Urinary bladder (tissue), 3 donors: ENCODE measurements at regions not wholly inside any gene's neighbourhood (a gene's known extent, or its start where the extent isn't known, plus 50 kb on each side); places are given as distances from the start of the nearest gene placed in this dataset.

Experiments used
- DNase-seq: peaks from one replicate; pipeline ENCODE4 v3.0.0-alpha.2; 2015; ENCODE audit errors: extremely low spot score
- H3K27ac ChIP-seq: one replicate; pipeline ENCODE4 v1.5.1; 2013; ENCODE audit warnings: low read depth, mild to moderate bottlenecking, moderate library complexity
- H3K36me3 ChIP-seq: one replicate; pipeline ENCODE4 v1.6.1; 2013; ENCODE audit warnings: mild to moderate bottlenecking, moderate library complexity; ENCODE audit not compliant: insufficient read depth
- H3K4me1 ChIP-seq: one replicate; pipeline ENCODE4 v1.6.1; 2013; ENCODE audit warnings: mild to moderate bottlenecking, moderate library complexity; ENCODE audit not compliant: insufficient read depth
- H3K4me3 ChIP-seq: one replicate; pipeline ENCODE4 v1.5.1; 2013; ENCODE audit warnings: low read depth, low read length
- WGBS: extraction: QIAGEN DNeasy Blood & Tissue Kit; methylation state at CpG from one replicate; pipeline ENCODE4 v1.1.7; 2013; 5-methylcytosine and 5-hydroxymethylcytosine counted together
- donor health status: healthy with polysubstance abuse.
- donor health status: healthy.

GRCh38 chr4:127113844-127114362, 518.9 kb upstream of the INTU start:
- H3K4me1 ChIP-seq, result no peaks in the 10 kb centered on the region
- H3K4me3 ChIP-seq, result no peak overlapping the region
- no peak for DNase-seq
- H3K27ac ChIP-seq, result no peak overlapping the region
- no peaks in the 10 kb centered on the region for H3K36me3 ChIP-seq

DNA sequence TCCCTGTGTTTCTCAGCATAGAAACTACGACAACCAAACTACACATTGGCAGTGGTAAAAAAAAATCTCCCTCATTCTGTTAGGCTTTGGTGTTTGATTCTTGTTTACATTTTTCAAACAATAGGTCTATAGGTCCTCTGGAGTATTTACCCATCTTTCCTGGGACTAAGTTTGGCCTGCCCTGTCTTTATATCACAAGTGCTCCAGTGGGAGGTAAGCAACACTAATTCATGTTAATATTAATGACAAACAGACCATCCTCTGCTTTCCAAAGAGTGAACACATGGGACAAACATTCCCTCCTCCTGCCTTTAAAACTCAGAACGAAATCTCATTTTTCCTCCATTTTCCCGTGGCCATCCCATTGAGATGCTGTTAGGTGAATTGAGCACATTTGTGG, 514.1 kb upstream of the INTU start:
- WGBS, result 78% methylated on average over 3 of the region's 3 CpGs
- Histone ChIP-seq H3K4me1 (no peaks in the 10 kb centered on the region), H3K4me3 (no peak overlapping the region), H3K27ac (no peak overlapping the region), H3K36me3 (no peaks in the 10 kb centered on the region)
- no peak for DNase-seq

- DNase-seq, result no peak
- H3K4me3 ChIP-seq, result no peak overlapping the region
- H3K36me3 ChIP-seq, result no peaks in the 10 kb centered on the region
- no peaks in the 10 kb centered on the region for H3K4me1 ChIP-seq
- H3K27ac ChIP-seq, result no peak overlapping the region
- WGBS, result 75% methylated on average over 11 of the region's 11 CpGs
Observed at GRCh38 chr4:127120441-127121090, 512.2 kb upstream of the INTU start.

DNA sequence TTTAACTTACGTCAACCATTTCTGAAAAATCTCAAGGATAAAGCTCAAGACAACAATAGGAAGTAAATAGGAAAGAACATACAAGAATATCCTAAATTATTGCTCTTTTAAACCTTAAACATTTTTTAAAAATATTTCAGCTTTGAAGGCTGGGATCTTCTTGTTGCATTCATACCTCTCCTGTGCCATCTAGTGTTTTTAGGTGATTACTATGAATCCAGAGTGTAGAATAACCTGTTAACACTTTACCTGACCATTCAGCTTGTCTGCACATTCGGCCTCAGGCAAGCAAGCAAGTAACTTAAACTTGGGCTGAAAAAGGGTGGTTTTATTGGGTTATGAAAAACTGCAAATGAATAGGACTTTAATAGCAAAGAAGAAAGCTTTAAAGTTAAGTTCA, 507.8 kb upstream of the INTU start:
- 85% methylated on average over 2 of the region's 2 CpGs for WGBS
- no peak overlapping the region for H3K4me3 ChIP-seq
- H3K4me1 ChIP-seq, result no peaks in the 10 kb centered on the region
- DNase-seq, result no peak
- no peak overlapping the region for H3K27ac ChIP-seq
- no peaks in the 10 kb centered on the region for H3K36me3 ChIP-seq

- no peaks in the 10 kb centered on the region for H3K4me1 ChIP-seq
- 77% methylated on average over 1 of the region's 1 CpG for whole genome bisulfite sequencing
Observed at GRCh38 chr4:127126718-127127117, 506.0 kb upstream of the INTU start.

DNA sequence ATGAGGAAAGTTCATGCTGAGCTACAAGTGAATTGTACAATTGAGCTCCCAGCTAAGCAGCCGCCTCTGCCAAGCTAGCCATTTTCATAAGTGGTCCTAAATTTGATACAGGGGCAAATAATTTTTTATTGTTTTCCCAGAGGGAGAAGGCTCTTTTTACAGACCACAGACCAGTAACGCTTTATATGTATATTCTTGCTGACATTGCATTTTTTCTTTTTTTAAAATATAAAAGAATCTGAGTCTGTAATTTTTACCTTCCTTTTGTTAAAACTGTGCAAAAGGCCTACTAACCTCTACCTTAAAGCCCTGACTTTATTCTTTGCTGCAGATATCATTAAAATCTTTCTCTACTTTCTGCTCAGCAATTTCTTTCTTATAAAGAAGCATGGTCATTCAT, 501.2 kb upstream of the INTU start:
- Histone ChIP-seq H3K36me3 (no peaks in the 10 kb centered on the region), H3K4me1 (no peaks in the 10 kb centered on the region), H3K27ac (no peak overlapping the region), H3K4me3 (no peak overlapping the region)
- 94% methylated on average over 2 of the region's 2 CpGs for WGBS
- DNase-seq, result no peak

More at GRCh38 chr4:127126718-127127117, 506.0 kb upstream of the INTU start:
- no peak overlapping the region for H3K4me3 ChIP-seq
- no peak overlapping the region for H3K27ac ChIP-seq
- DNase-seq, result no peak
- no peaks in the 10 kb centered on the region for H3K36me3 ChIP-seq

- no peaks in the 10 kb centered on the region for H3K4me1 ChIP-seq
- H3K36me3 ChIP-seq, result no peaks in the 10 kb centered on the region
- DNase-seq, result no peak
- no peak overlapping the region for H3K4me3 ChIP-seq
- 61% methylated on average over 2 of the region's 2 CpGs for WGBS
- H3K27ac ChIP-seq, result no peak overlapping the region
Observed at GRCh38 chr4:127134490-127134889, 498.3 kb upstream of the INTU start.

- H3K4me1 ChIP-seq, result no peaks in the 10 kb centered on the region
- H3K4me3 ChIP-seq, result no peak overlapping the region
- no peaks in the 10 kb centered on the region for H3K36me3 ChIP-seq
- WGBS, result 89% methylated on average over 4 of the region's 4 CpGs
- H3K27ac ChIP-seq, result no peak overlapping the region
- DNase-seq, result no peak
Observed at GRCh38 chr4:127138586-127138985, 494.2 kb upstream of the INTU start.

DNA sequence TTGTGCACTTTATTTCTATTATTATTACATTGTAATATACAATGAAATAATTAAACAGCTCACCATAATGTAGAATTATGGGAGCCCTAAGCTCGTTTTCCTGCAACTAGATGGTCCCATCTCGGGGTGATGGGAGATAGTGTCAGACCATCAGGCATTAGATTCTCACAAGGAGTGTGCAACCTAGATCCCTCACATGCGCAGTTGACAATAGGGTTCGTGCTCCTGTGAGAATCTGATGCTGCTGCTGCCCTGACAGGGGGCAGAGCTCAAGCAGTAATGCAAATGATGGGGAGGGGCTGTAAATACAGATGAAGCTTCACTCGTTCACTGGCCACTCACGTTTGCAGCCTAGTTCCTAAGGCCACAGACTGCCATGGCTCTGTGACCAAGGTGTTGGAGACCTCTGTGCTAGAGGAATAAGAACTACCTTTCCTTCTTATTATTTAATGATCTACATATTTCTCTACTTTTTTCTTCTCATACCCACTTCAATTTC, 492.9 kb upstream of the INTU start:
- Histone ChIP-seq H3K4me1 (no peaks in the 10 kb centered on the region), H3K4me3 (no peak overlapping the region), H3K36me3 (no peaks in the 10 kb centered on the region), H3K27ac (no peak overlapping the region)
- 92% methylated on average over 6 of the region's 6 CpGs for WGBS
- DNase-seq, result no peak

- DNase-seq, result no peak
- WGBS, result 90% methylated on average over 3 of the region's 3 CpGs
Observed at GRCh38 chr4:127140306-127140705, 492.5 kb upstream of the INTU start.

DNA sequence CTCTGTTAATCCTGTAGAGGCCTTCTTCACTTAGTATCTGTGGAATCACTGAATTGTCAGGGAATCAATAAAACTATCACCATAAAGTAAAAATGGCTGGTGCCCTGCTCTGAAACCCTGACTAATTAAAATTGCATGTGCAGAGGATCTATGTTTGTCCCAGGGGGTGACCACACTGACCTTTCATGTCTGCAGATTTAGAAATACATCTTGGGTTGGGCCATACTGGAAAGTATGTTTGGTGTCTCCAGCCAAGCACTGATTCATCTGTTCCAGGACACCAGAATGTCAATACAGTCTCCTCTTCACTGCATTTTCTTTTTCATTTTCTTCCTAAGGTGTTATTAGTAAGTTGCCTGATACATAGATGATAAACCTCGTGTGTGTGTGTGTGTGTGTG, 490.9 kb upstream of the INTU start:
- 86% methylated on average over 1 of the region's 1 CpG for WGBS
- no peak for DNase-seq
- H3K27ac ChIP-seq, result no peak overlapping the region
- no peaks in the 10 kb centered on the region for H3K36me3 ChIP-seq
- peaks cover 2% of the 10 kb centered on the region for H3K4me1 ChIP-seq
- no peak overlapping the region for H3K4me3 ChIP-seq

More at GRCh38 chr4:127140306-127140705, 492.5 kb upstream of the INTU start:
- H3K27ac ChIP-seq, result no peak overlapping the region
- H3K36me3 ChIP-seq, result no peaks in the 10 kb centered on the region
- peaks cover 2% of the 10 kb centered on the region for H3K4me1 ChIP-seq
- H3K4me3 ChIP-seq, result no peak overlapping the region

GRCh38 chr4:127143460-127144195, 489.1 kb upstream of the INTU start:
- H3K4me1 ChIP-seq, result peaks cover 2% of the 10 kb centered on the region
- no peak overlapping the region for H3K4me3 ChIP-seq
- H3K27ac ChIP-seq, result no peak overlapping the region
- no peaks in the 10 kb centered on the region for H3K36me3 ChIP-seq
- WGBS, result 52% methylated on average over 5 of the region's 5 CpGs
- no peak for DNase-seq

DNA sequence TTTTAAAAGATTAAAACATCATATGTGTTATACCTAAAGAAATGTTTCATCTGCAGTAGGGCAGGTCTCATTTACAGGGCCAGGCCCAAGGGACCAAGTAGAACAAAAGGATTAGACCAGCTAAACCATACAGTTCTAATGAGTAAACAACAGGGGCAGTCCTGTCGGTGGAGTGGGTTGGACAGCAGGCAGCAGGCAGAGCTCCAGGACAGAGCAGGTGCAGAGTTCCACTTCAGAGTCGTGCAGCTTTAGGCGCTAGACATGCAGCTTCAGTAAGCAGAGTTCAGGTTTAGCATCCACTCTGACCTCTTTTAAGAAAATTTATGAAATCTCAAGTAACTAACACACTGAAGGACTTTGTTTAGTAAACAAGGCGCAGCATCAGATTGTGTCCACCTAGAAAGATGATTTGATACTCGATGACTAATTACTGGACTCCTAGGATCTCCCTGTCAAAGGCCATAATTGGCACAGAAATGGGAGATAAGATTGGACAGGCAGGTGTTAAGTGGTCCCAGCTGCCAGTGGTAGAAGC, 487.7 kb upstream of the INTU start:
- Histone ChIP-seq H3K36me3 (no peaks in the 10 kb centered on the region), H3K4me1 (peaks cover 2% of the 10 kb centered on the region), H3K27ac (no peak overlapping the region), H3K4me3 (no peak overlapping the region)
- 69% methylated on average over 5 of the region's 5 CpGs for WGBS
- no peak for DNase-seq

GRCh38 chr4:127148165-127148564, 484.6 kb upstream of the INTU start:
- Histone ChIP-seq H3K27ac (no peak overlapping the region), H3K4me1 (peaks cover 2% of the 10 kb centered on the region), H3K4me3 (no peak overlapping the region), H3K36me3 (no peaks in the 10 kb centered on the region)
- no peak for DNase-seq
